ENCODE measurements at regions not wholly inside any gene's neighbourhood (a gene's known extent, or its start where the extent isn't known, plus 50 kb on each side); places are given as distances from the start of the nearest gene placed in this dataset.

DNA sequence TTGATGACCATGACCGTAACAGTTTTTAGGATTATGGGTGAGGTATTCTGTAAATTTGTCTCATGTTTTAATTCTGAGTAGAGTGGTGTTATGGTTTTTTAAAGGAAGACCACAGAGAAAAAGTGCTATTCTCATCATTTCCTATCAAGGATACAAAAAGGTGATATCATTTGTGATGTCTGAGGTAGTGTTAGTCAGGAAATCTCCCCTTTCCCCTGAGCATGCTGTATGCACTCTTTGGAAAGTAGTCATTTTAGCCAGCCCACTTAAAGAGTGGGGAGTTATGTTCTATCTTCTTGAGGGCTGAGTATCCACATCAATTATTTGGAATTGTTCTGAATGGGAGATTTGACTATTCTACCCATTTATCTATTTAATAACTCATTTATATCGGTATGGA lies 414.2 kb upstream of the SLC14A2 start:
- TF ChIP-seq, protein P1, sequence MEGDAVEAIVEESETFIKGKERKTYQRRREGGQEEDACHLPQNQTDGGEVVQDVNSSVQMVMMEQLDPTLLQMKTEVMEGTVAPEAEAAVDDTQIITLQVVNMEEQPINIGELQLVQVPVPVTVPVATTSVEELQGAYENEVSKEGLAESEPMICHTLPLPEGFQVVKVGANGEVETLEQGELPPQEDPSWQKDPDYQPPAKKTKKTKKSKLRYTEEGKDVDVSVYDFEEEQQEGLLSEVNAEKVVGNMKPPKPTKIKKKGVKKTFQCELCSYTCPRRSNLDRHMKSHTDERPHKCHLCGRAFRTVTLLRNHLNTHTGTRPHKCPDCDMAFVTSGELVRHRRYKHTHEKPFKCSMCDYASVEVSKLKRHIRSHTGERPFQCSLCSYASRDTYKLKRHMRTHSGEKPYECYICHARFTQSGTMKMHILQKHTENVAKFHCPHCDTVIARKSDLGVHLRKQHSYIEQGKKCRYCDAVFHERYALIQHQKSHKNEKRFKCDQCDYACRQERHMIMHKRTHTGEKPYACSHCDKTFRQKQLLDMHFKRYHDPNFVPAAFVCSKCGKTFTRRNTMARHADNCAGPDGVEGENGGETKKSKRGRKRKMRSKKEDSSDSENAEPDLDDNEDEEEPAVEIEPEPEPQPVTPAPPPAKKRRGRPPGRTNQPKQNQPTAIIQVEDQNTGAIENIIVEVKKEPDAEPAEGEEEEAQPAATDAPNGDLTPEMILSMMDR (IDR thresholded peaks at IDR 0.05) = no peak
- no peak for TF ChIP-seq POLR2A (IDR thresholded peaks at IDR 0.05)
- TF ChIP-seq POLR2AphosphoS5 (IDR thresholded peaks at IDR 0.05) = no peak
- no peak for TF ChIP-seq EP300 (IDR thresholded peaks at IDR 0.05)
